ENCODE measurements at regions not wholly inside any gene's neighbourhood (a gene's known extent, or its start where the extent isn't known, plus 50 kb on each side); places are given as distances from the start of the nearest gene placed in this dataset.

DNA sequence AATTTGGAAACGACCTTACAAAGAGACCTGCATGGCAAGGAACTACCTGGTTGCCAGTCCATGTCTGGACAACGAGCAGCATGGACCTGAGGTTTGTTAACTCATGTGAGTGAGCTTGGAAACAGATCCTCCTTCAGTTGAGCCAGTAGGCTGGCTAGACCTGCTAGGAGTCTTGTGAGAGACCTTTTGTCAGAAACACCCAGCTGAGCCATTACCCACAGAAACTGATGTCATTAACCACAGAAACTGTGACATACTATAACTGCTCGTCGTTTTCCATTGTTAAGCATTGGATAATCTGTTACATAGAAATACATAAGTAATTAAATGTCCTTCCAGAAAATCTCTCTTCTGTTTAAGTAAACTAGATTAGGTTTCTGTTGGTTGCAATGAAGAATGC, 211.1 kb upstream of the C21orf91 start:
- TF ChIP-seq, protein P1, sequence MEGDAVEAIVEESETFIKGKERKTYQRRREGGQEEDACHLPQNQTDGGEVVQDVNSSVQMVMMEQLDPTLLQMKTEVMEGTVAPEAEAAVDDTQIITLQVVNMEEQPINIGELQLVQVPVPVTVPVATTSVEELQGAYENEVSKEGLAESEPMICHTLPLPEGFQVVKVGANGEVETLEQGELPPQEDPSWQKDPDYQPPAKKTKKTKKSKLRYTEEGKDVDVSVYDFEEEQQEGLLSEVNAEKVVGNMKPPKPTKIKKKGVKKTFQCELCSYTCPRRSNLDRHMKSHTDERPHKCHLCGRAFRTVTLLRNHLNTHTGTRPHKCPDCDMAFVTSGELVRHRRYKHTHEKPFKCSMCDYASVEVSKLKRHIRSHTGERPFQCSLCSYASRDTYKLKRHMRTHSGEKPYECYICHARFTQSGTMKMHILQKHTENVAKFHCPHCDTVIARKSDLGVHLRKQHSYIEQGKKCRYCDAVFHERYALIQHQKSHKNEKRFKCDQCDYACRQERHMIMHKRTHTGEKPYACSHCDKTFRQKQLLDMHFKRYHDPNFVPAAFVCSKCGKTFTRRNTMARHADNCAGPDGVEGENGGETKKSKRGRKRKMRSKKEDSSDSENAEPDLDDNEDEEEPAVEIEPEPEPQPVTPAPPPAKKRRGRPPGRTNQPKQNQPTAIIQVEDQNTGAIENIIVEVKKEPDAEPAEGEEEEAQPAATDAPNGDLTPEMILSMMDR (IDR thresholded peaks at IDR 0.05; ENCODE audit: insufficient read depth, low read depth, low read length, missing control alignments): no peak
- DNase-seq (ENCODE audit: low read depth): peak; percentile 1
- H3K4me3 ChIP-seq (ENCODE audit: low read depth, low read length): no peak overlapping the region

GRCh38 chr21:18026359-18026758, 207.2 kb upstream of the C21orf91 start:
- TF ChIP-seq, protein P1 (IDR thresholded peaks at IDR 0.05; ENCODE audit: insufficient read depth, low read depth, low read length, missing control alignments): no peak
- DNase-seq (ENCODE audit: low read depth): no peak
- no peak overlapping the region for H3K4me3 ChIP-seq (ENCODE audit: low read depth, low read length)

DNA sequence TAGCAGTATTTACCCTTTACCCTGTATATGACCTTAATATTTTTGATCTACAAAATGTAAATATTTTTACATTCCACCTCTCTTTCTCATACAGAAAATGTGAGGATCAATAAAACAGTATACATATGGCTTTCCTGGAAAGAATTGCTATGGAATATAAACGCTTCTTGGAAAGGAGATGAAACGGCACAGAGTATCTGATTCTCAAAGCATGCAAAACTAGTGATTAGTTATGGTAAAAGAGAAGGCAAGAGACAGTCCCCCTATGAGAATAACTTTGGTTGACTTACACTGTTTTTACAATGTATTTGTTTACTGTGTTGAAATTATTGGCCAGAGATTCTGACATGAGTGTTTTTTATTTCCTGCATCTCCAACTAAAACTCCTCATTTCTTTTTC, 204.6 kb upstream of the C21orf91 start:
- no peak for DNase-seq (ENCODE audit: low read depth)
- TF ChIP-seq, protein P1 (IDR thresholded peaks at IDR 0.05; ENCODE audit: insufficient read depth, low read depth, low read length, missing control alignments): no peak
- H3K4me3 ChIP-seq (ENCODE audit: low read depth, low read length): no peak overlapping the region

DNA sequence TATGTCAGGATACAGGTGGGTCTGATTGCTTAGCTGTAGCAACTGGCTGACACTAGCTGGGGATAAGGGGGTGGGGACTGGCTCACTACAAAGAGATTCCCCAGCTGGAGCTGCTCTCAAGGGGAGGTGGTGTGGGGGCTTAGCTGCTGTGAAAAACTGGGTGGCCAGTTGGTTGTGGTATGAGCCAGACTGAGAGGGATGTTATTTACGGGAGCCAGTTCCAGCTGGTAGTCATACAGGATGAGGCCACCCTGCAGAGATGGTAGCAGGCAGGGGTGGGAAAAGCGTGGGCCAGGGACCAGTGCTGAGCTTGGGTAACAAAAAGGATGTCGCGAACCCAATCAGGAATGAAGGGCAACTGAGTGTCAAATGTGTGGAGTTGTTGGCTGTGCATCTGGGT, 204.0 kb upstream of the C21orf91 start:
- H3K4me3 ChIP-seq (ENCODE audit: low read depth, low read length): no peak overlapping the region
- TF ChIP-seq, protein P1 (IDR thresholded peaks at IDR 0.05; ENCODE audit: insufficient read depth, low read depth, low read length, missing control alignments): no peak
- no peak for DNase-seq (ENCODE audit: low read depth)

GRCh38 chr21:18007121-18007520, 188.0 kb upstream of the C21orf91 start:
- TF ChIP-seq, protein P1 (IDR thresholded peaks at IDR 0.05; ENCODE audit: insufficient read depth, low read depth, low read length, missing control alignments): no peak
- DNase-seq (ENCODE audit: low read depth): no peak
- no peak overlapping the region for H3K4me3 ChIP-seq (ENCODE audit: low read depth, low read length)

DNA sequence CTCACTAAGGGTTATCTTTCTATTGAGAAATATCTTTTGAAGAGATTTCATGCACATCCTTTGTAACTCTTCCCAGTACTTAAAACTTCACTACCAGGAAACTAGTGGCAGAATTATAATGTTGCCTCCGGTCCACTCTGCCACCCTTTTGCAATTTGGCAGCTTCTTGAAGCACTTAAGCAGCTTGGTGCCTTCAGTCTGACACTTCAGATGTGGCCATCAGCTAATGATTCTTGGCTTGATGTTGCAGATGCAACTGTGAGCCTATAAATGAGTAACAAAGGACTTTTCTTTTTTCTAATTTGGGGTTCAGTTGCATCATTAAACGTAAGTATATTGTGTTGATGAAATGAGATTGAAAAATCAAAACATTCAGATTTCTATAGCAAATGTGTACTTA, 187.5 kb upstream of the C21orf91 start:
- TF ChIP-seq, protein P1 (IDR thresholded peaks at IDR 0.05; ENCODE audit: insufficient read depth, low read depth, low read length, missing control alignments): no peak
- no peak overlapping the region for H3K4me3 ChIP-seq (ENCODE audit: low read depth, low read length)
- DNase-seq (ENCODE audit: low read depth): no peak

DNA sequence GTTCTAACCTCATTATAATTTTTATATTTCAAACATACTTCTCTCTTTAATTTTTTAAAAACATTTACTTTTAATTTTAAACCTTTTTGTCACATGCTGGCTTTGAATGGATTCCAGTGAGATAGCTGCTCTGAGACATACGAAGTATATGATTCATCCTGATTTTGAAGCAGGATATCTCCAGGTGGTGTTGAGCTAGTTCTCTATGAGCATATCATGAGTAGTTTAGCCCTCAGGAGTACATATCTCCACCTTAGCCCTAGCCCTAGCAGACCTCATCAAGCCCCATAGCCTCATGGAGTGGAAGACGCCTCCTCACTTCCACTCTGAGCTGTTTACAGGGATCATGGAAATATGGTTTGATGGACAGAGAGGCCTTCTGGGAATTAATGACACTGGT, 183.2 kb upstream of the C21orf91 start:
- no peak for DNase-seq (ENCODE audit: low read depth)
- TF ChIP-seq, protein P1 (IDR thresholded peaks at IDR 0.05; ENCODE audit: insufficient read depth, low read depth, low read length, missing control alignments): no peak
- H3K4me3 ChIP-seq (ENCODE audit: low read depth, low read length): no peak overlapping the region

All from GM12865 (cell line).